Transverse colon (tissue), 4 donors: ENCODE measurements at regions not wholly inside any gene's neighbourhood (a gene's known extent, or its start where the extent isn't known, plus 50 kb on each side); places are given as distances from the start of the nearest gene placed in this dataset.

Source experiments
- DNase-seq: peaks from one replicate; pipeline ENCODE4 v3.0.0-alpha.2; 2019
- H3K27ac ChIP-seq, 4 donors: fragments of 200-600 bp; sonication (generic); 2 replicates each; pipeline ENCODE4 v1.5.1; 2016 to 2018; ENCODE audit warnings: inconsistent platforms in 4 of 4
- H3K27me3 ChIP-seq: fragments of 200-600 bp; sonication (generic); 2 replicates; pipeline ENCODE4 v1.5.1; 2017; ENCODE audit warnings: inconsistent platforms
- H3K36me3 ChIP-seq, 4 donors: fragments of 200-600 bp; sonication (generic); 2 replicates each; pipeline ENCODE4 v1.5.1; 2017 to 2019; ENCODE audit warnings: inconsistent platforms in 4 of 4
- H3K4me1 ChIP-seq, 4 donors: fragments of 200-600 bp; sonication (generic); 2 replicates each; pipeline ENCODE4 v1.5.1; 2017 to 2020; ENCODE audit warnings: inconsistent platforms in 4 of 4
- H3K4me3 ChIP-seq, 4 donors: fragments of 200-600 bp; sonication (generic); 1 replicate in 1 of 4; 2 replicates in 3 of 4; pipeline versions ENCODE4 v1.5.1 to v1.6.1; 2017 to 2019; ENCODE audit warnings: inconsistent platforms in 4 of 4
- H3K9me3 ChIP-seq, 2 donors: fragments of 200-600 bp; sonication (generic); 2 replicates each; pipeline ENCODE4 v1.5.1; 2017 to 2019; ENCODE audit warnings: inconsistent platforms in 2 of 2
- EP300 ChIP-seq: sonication (generic); formaldehyde crosslinking; IDR thresholded peaks from one replicate; pipeline ENCODE4 v1.6.1; 2017; ENCODE audit warnings: antibody characterized with exemption, low read depth
- POLR2A ChIP-seq: fragments of 450-650 bp; IDR thresholded peaks from one replicate; pipeline ENCODE4 v1.6.1; 2016; ENCODE audit warnings: antibody characterized with exemption, mild to moderate bottlenecking, moderate library complexity
- POLR2AphosphoS5 ChIP-seq, 3 donors: sonication (generic); formaldehyde crosslinking; IDR thresholded peaks; one replicate each; pipeline ENCODE4 v1.6.1; 2016; ENCODE audit warnings: antibody characterized with exemption in 3 of 3
- WGBS, 2 donors: methylation state at CpG; one replicate each; pipeline ENCODE4 v1.1.5; 2018; ENCODE audit warnings: low coverage in 1 of 2; 5-methylcytosine and 5-hydroxymethylcytosine counted together
- in situ Hi-C, 4 donors: fragments of 200-750 bp; cut with MboI; loops; one replicate each; pipeline versions ENCODE4 v1.15.0 to v1.15.1; 2017; ENCODE audit warnings: low sequenced_read_pairs in 3 of 4, low pct_ligation_motif_present in 1 of 4, low pct_unique_long_range_greater_than_20kb in 1 of 4
- intact Hi-C: fragments of 100-400 bp; cut with DNase I; formaldehyde crosslinking; loops from one replicate; pipeline ENCODE4 v1.15.1; 2023; ENCODE audit warnings: low total_unique reads
- TF ChIP-seq, protein P1 (sequence below), 5 experiments: fragments of 200-600 bp in 3 of 5; fragments of 450-650 bp in 2 of 5; sonication (generic) in 3 of 5; IDR thresholded peaks; 1 replicate in 2 of 5; 2 replicates in 3 of 5; pipeline ENCODE4 v1.5.1; 2016 to 2017; ENCODE audit warnings: antibody characterized with exemption in 5 of 5, inconsistent platforms in 3 of 5, mild to moderate bottlenecking in 2 of 5, moderate library complexity in 1 of 5

DNA sequence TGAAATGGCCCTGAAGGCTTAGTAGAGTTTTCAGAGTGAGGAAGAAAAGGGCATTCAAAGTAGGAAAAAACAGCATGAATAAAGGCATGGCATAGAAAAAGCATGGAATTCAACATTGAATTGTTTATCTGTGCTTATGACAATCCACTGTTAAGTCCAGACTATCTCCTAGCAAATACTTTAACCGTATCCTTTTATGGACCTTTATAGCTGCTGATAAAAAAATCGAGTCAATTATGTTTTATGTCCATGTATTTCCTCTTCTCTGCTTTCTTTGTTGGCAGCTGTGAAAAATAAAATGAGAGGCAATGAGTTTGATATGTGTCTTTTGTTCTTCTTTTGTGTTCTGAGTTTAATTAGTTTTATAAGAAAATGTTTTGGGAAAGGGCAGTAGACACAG lies 70.4 kb downstream of the TDRD15 start:
- TF ChIP-seq POLR2AphosphoS5 (IDR thresholded peaks at IDR 0.05), result no peak
- TF ChIP-seq, protein P1, sequence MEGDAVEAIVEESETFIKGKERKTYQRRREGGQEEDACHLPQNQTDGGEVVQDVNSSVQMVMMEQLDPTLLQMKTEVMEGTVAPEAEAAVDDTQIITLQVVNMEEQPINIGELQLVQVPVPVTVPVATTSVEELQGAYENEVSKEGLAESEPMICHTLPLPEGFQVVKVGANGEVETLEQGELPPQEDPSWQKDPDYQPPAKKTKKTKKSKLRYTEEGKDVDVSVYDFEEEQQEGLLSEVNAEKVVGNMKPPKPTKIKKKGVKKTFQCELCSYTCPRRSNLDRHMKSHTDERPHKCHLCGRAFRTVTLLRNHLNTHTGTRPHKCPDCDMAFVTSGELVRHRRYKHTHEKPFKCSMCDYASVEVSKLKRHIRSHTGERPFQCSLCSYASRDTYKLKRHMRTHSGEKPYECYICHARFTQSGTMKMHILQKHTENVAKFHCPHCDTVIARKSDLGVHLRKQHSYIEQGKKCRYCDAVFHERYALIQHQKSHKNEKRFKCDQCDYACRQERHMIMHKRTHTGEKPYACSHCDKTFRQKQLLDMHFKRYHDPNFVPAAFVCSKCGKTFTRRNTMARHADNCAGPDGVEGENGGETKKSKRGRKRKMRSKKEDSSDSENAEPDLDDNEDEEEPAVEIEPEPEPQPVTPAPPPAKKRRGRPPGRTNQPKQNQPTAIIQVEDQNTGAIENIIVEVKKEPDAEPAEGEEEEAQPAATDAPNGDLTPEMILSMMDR (IDR thresholded peaks at IDR 0.05), result no peak
- no peak for TF ChIP-seq EP300
- no peak for TF ChIP-seq POLR2A
- DNase-seq, result no peak
- 42 to 43% methylated on average over 2 of the region's 2 CpGs for WGBS, 2 donors
- Histone ChIP-seq H3K4me3 (no peak overlapping the region), H3K4me1 (peaks cover 0 to 19% (median 0%) of the 10 kb centered on the region in 4 donors), H3K36me3 (no peaks in the 10 kb centered on the region), H3K27ac (no peak overlapping the region), H3K27me3 (no peaks in the 10 kb centered on the region), H3K9me3 (no peaks in the 10 kb centered on the region)
- in situ Hi-C loops, result no loop called here
- intact Hi-C loops, result no loop called here

DNA sequence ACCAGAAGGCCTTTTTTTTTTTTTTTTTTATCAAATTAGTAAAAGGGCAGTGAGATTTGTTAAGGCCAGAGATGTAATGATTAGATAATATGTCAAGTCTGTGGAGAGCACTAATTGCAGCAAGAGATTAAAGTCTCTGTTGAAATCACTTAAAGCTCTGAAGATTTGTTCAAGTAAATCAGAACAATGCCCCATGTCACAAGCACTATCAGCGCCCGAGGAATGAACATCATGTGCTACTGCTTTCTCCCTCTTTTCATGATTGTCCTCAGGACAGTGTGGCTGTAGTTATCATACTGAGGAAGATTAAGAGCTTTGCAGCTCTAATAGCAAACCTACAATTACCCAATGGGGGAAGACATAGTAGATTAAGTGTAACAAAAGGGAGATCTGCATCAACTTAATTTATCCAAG lies 71.1 kb downstream of the TDRD15 start:
- H3K27me3 ChIP-seq, result no peaks in the 10 kb centered on the region
- no peak overlapping the region for H3K4me3 ChIP-seq
- no peaks in the 10 kb centered on the region for H3K36me3 ChIP-seq
- TF ChIP-seq, protein P1 (IDR thresholded peaks at IDR 0.05), result no peak
- TF ChIP-seq EP300 (no peak), POLR2AphosphoS5 (IDR thresholded peaks at IDR 0.05) (no peak), POLR2A (no peak)
- H3K4me1 ChIP-seq, result peaks cover 0 to 19% (median 0%) of the 10 kb centered on the region in 4 donors
- 58 to 80% methylated on average over 2 of the region's 2 CpGs for WGBS, 2 donors
- intact Hi-C loops (no loop called here), in situ Hi-C loops (no loop called here)
- no peak overlapping the region for H3K27ac ChIP-seq
- H3K9me3 ChIP-seq, result no peaks in the 10 kb centered on the region
- DNase-seq, result no peak

DNA sequence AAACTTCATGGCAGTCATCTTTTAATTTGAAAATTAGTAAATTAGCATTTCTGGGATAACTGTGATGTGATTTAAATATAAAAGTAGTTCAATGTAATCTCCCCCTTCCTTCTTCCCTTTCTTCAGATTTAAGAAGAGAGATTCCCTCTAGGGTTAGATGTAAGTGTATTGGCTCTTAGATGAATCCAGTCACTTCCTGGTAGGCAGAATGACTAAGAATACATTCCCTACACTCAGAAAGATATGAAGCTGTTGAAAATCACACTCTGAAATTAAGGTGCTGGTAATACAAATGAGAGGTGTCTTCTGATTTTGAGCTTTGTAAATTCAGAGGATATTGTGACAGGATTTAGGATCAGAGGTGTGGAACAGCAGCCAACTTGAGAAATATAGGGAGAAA lies 71.6 kb downstream of the TDRD15 start:
- Histone ChIP-seq H3K4me3 (no peak overlapping the region), H3K27ac (no peak overlapping the region), H3K9me3 (no peaks in the 10 kb centered on the region), H3K4me1 (peaks cover 0 to 19% (median 0%) of the 10 kb centered on the region in 4 donors), H3K27me3 (no peaks in the 10 kb centered on the region), H3K36me3 (no peaks in the 10 kb centered on the region)
- in situ Hi-C loops (no loop called here), intact Hi-C loops (no loop called here)
- TF ChIP-seq POLR2A, result no peak
- TF ChIP-seq, protein P1 (IDR thresholded peaks at IDR 0.05), result no peak
- no peak for TF ChIP-seq EP300
- no peak for TF ChIP-seq POLR2AphosphoS5 (IDR thresholded peaks at IDR 0.05)
- no peak for DNase-seq

DNA sequence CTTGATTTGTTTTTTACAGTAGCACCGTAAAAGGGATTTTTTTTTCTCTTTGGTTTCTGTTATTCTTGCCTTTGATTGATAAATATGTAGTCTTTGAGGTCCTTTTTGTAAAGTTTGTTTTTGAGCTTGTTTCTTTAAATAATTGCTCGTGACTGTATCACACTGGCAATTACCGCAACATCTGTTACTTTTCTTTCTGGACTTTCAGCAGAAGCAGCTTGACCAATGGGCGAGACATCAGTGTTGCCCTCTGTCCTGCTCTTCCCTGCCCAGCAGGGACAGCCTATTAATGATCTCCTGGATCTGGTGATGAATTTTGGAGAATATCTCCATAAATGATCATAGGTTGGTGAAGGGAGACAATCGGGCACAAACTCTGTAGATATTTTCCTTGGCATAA lies 74.9 kb downstream of the TDRD15 start:
- peaks cover 0 to 17% (median 0%) of the 10 kb centered on the region in 4 donors for H3K4me1 ChIP-seq
- intact Hi-C loops (no loop called here), in situ Hi-C loops (no loop called here)
- DNase-seq, result no peak
- 81 to 86% methylated on average over 5 of the region's 5 CpGs for WGBS, 2 donors
- TF ChIP-seq POLR2AphosphoS5 (IDR thresholded peaks at IDR 0.05) (no peak), POLR2A (no peak), EP300 (no peak)
- TF ChIP-seq, protein P1 (IDR thresholded peaks at IDR 0.05), result no peak
- peaks cover 6% of the 10 kb centered on the region for H3K27me3 ChIP-seq
- no peak overlapping the region for H3K4me3 ChIP-seq
- H3K27ac ChIP-seq, result no peak overlapping the region
- no peaks in the 10 kb centered on the region for H3K9me3 ChIP-seq
- H3K36me3 ChIP-seq, result no peaks in the 10 kb centered on the region
